H1 (cell line): ENCODE measurements at regions not wholly inside any gene's neighbourhood (a gene's known extent, or its start where the extent isn't known, plus 50 kb on each side); places are given as distances from the start of the nearest gene placed in this dataset.

ENCODE experiments used
- CEBPB ChIP-seq: IDR thresholded peaks from 2 replicates; pipeline ENCODE4 v1.6.1; 2012; ENCODE audit warnings: low read depth, low read length
- JUN ChIP-seq: IDR thresholded peaks from 2 replicates; pipeline ENCODE4 v1.6.1; 2011; ENCODE audit warnings: low read depth, mild to moderate bottlenecking, improper control_type of control experiment, low read length
- TF ChIP-seq, protein P1 (sequence below): IDR thresholded peaks from 2 replicates; pipeline ENCODE4 v1.6.1; 2012; ENCODE audit warnings: inconsistent platforms

DNA sequence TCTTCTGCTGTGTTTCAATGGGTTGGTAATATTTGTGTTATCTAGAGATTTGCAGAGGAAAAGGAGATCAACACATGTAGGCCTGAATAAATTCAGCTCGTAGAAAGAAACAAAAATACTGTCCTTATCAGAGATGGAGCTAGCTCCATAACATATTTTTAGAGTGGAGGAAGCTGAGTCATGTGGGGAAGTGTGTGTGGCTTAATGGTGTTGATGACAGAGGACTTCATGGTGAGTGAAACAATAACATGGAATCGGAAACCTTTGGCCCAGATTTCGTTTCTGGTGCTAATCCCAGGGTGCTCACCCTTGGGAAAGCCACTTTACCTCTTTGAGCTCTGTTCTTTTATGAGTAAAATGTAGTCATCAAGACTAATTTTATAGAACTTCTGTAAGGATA, 825.0 kb downstream of the TLR4 start (continued):
- TF ChIP-seq, protein P1, sequence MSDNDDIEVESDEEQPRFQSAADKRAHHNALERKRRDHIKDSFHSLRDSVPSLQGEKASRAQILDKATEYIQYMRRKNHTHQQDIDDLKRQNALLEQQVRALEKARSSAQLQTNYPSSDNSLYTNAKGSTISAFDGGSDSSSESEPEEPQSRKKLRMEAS = no peak
- no peak for TF ChIP-seq CEBPB
- no peak for TF ChIP-seq JUN
